ENCODE measurements at regions not wholly inside any gene's neighbourhood (a gene's known extent, or its start where the extent isn't known, plus 50 kb on each side); places are given as distances from the start of the nearest gene placed in this dataset.

DNA sequence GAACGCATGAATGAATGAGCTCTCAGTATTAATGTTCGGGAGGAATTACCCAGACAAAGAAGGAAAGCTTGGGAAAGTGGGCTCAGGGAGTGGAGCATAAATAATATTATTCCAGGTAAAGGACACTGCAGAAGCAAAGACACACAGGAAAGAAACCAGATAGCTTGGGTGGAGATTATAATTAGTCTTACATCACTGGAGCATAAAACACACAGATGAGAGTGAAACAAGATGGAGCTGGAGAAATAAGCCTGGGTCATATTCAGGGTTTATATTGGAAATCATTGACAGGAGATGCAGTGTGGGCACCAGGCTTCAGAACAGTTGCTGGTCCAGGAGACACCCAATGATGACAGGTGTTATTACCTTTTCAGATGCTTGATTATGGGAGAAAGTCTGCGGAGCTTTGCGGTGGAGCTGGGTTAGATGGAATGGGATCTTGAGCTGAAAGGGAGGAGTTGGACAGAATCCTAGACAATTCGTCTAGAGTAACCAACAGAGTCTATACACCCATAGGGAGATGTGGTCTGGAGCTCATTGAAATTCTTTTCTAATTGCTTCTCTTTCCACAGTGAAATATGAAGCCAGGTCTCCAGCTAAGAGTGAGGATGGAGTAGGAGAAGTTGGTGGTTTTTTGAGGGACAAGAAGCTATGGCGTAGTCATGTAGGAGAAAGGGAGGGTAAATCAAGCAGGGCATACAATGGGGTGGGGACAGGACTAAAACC is 227.2 kb downstream of the FAM76B start:
- DNase-seq (ENCODE audit: low spot score) = no peak
- intact Hi-C loops (cut with micrococcal nuclease; ENCODE audit: unreplicated experiment) = no loop called here
- Histone ChIP-seq H3K9me3 (ENCODE audit: low read depth, low read length, poor library complexity, severe bottlenecking) (no peaks in the 10 kb centered on the region), H3K27ac (ENCODE audit: low read depth, low read length, poor library complexity, severe bottlenecking) (no peak overlapping the region), H3K27me3 (replicated peaks; ENCODE audit: insufficient read depth, low read depth, low read length, poor library complexity) (no peaks in the 10 kb centered on the region), H3K36me3 (ENCODE audit: insufficient read depth, low read length, poor library complexity, severe bottlenecking) (no peaks in the 10 kb centered on the region), H3K4me1 (ENCODE audit: insufficient read depth, low read length, poor library complexity, severe bottlenecking) (peaks cover 23% of the 10 kb centered on the region), H3K4me3 (ENCODE audit: low read depth, low read length, poor library complexity, severe bottlenecking) (no peak overlapping the region)
- POLR2A ChIA-PET (ENCODE audit: low non-redundant PET) = no interaction called here
- no TSS peak for BruUV-seq (replicated peaks)
- no peak for TF ChIP-seq EZH2 (IDR thresholded peaks at IDR 0.05; ENCODE audit: borderline replicate concordance, low read depth, low read length, poor library complexity, severe bottlenecking)
- no peak for TF ChIP-seq CTCF (conservative IDR thresholded peaks at IDR 0.05; ENCODE audit: low read depth, low read length)
- CTCF ChIA-PET = no interaction called here

DNA sequence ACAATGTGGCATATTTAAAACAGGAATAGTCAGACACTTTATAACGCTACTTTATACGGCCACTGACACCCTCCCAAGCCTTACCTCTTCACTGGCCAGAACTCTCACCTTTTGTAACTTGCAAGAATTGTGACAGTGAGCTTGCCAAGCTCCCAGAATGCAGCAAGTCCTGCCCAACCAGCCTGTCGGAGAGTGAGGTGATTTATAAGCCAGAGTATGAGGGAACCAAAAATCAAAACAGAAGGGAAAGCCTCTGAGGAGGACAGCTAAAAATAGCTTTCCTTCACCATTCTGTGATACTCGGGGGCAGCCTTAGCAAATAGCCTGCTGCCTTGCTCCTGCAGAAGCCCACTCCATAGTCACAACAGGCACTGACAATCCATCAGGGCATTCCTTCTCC is 229.7 kb downstream of the FAM76B start:
- intact Hi-C loops (cut with micrococcal nuclease; ENCODE audit: unreplicated experiment) = no loop called here

GRCh38 chr11:95557376-95557775 is 232.2 kb downstream of the FAM76B start:
- no TSS peak for BruUV-seq (replicated peaks)
- TF ChIP-seq CTCF (conservative IDR thresholded peaks at IDR 0.05; ENCODE audit: low read depth, low read length) = no peak
- TF ChIP-seq EZH2 (IDR thresholded peaks at IDR 0.05; ENCODE audit: borderline replicate concordance, low read depth, low read length, poor library complexity, severe bottlenecking) = no peak
- Histone ChIP-seq H3K4me1 (ENCODE audit: insufficient read depth, low read length, poor library complexity, severe bottlenecking) (peaks cover 26% of the 10 kb centered on the region), H3K9me3 (ENCODE audit: low read depth, low read length, poor library complexity, severe bottlenecking) (no peaks in the 10 kb centered on the region), H3K27me3 (replicated peaks; ENCODE audit: insufficient read depth, low read depth, low read length, poor library complexity) (no peaks in the 10 kb centered on the region), H3K27ac (ENCODE audit: low read depth, low read length, poor library complexity, severe bottlenecking) (no peak overlapping the region), H3K4me3 (ENCODE audit: low read depth, low read length, poor library complexity, severe bottlenecking) (no peak overlapping the region), H3K36me3 (ENCODE audit: insufficient read depth, low read length, poor library complexity, severe bottlenecking) (no peaks in the 10 kb centered on the region)
- intact Hi-C loops (cut with micrococcal nuclease; ENCODE audit: unreplicated experiment) = no loop called here
- DNase-seq (ENCODE audit: low spot score) = no peak
- ChIA-PET CTCF (interaction anchor here (0.6 kb wide), 1 partner anchor 403 kb away, joined by 3 read pairs; no protein-coding TSS in a partner anchor), POLR2A (ENCODE audit: low non-redundant PET) (interaction anchor here (0.7 kb wide), 1 partner anchor 53 kb away, joined by 6 read pairs; no protein-coding TSS in a partner anchor)

More for the DNA sequence above, 229.7 kb downstream of the FAM76B start:
- no peak overlapping the region for H3K27ac ChIP-seq (ENCODE audit: low read depth, low read length, poor library complexity, severe bottlenecking)
- no peaks in the 10 kb centered on the region for H3K27me3 ChIP-seq (replicated peaks; ENCODE audit: insufficient read depth, low read depth, low read length, poor library complexity)
- ChIA-PET CTCF (no interaction called here), POLR2A (ENCODE audit: low non-redundant PET) (no interaction called here)
- TF ChIP-seq EZH2 (IDR thresholded peaks at IDR 0.05; ENCODE audit: borderline replicate concordance, low read depth, low read length, poor library complexity, severe bottlenecking) = no peak
- no peak for TF ChIP-seq CTCF (conservative IDR thresholded peaks at IDR 0.05; ENCODE audit: low read depth, low read length)
- no peaks in the 10 kb centered on the region for H3K36me3 ChIP-seq (ENCODE audit: insufficient read depth, low read length, poor library complexity, severe bottlenecking)
- H3K4me1 ChIP-seq (ENCODE audit: insufficient read depth, low read length, poor library complexity, severe bottlenecking) = peaks cover 26% of the 10 kb centered on the region
- H3K4me3 ChIP-seq (ENCODE audit: low read depth, low read length, poor library complexity, severe bottlenecking) = no peak overlapping the region
- H3K9me3 ChIP-seq (ENCODE audit: low read depth, low read length, poor library complexity, severe bottlenecking) = no peaks in the 10 kb centered on the region
- no peak for DNase-seq (ENCODE audit: low spot score)
- no TSS peak for BruUV-seq (replicated peaks)

All from A673 (cell line).